NB4 (cell line): ENCODE measurements at regions not wholly inside any gene's neighbourhood (a gene's known extent, or its start where the extent isn't known, plus 50 kb on each side); places are given as distances from the start of the nearest gene placed in this dataset.

Experiments used
- DNase-seq: peaks from one replicate; pipeline ENCODE4 v3.0.0; 2010; ENCODE audit warnings: low read depth
- H3K4me3 ChIP-seq: one replicate; pipeline ENCODE4 v1.5.1; 2011; ENCODE audit warnings: mild to moderate bottlenecking, low read depth, low read length, moderate library complexity
- CTCF ChIP-seq: IDR thresholded peaks from one replicate; pipeline ENCODE4 v1.5.1; 2012; ENCODE audit warnings: low read depth, low read length
- MAX ChIP-seq: IDR thresholded peaks from 2 replicates; pipeline ENCODE4 v1.6.1; 2011; ENCODE audit warnings: low read depth, low read length
- MYC ChIP-seq: IDR thresholded peaks from 2 replicates; pipeline ENCODE4 v1.6.1; 2011; ENCODE audit warnings: low read depth, low read length
- POLR2A ChIP-seq: IDR thresholded peaks from 2 replicates; pipeline ENCODE4 v1.6.1; 2011; ENCODE audit warnings: mild to moderate bottlenecking; ENCODE audit not compliant: insufficient read length; ENCODE audit errors: extremely low read depth

- no peak for TF ChIP-seq MYC
- no peak for TF ChIP-seq POLR2A
- no peak for TF ChIP-seq CTCF
- no peak for TF ChIP-seq MAX
- no peak overlapping the region for H3K4me3 ChIP-seq
- no peak for DNase-seq
Measured at GRCh38 chr6:98014442-98015201, 731.6 kb upstream of the MMS22L start.

- H3K4me3 ChIP-seq = no peak overlapping the region
- TF ChIP-seq CTCF = no peak
- no peak for TF ChIP-seq MYC
- TF ChIP-seq MAX = no peak
- no peak for TF ChIP-seq POLR2A
- DNase-seq = no peak
Measured at GRCh38 chr6:98016565-98016964, 733.5 kb upstream of the MMS22L start.

GRCh38 chr6:98020222-98020621 is 737.2 kb upstream of the MMS22L start:
- no peak for DNase-seq
- TF ChIP-seq POLR2A (no peak), MYC (no peak), MAX (no peak), CTCF (no peak)
- H3K4me3 ChIP-seq = no peak overlapping the region

GRCh38 chr6:98024359-98024758 is 741.3 kb upstream of the MMS22L start:
- no peak for DNase-seq
- H3K4me3 ChIP-seq = no peak overlapping the region
- no peak for TF ChIP-seq POLR2A
- TF ChIP-seq CTCF = no peak
- TF ChIP-seq MAX = no peak
- TF ChIP-seq MYC = no peak

- DNase-seq = no peak
- no peak overlapping the region for H3K4me3 ChIP-seq
- TF ChIP-seq POLR2A (no peak), CTCF (no peak), MAX (no peak), MYC (no peak)
Measured at GRCh38 chr6:98027898-98028297, 744.9 kb upstream of the MMS22L start.
